ENCODE measurements at regions not wholly inside any gene's neighbourhood (a gene's known extent, or its start where the extent isn't known, plus 50 kb on each side); places are given as distances from the start of the nearest gene placed in this dataset.

- no peak for TF ChIP-seq CTCF (conservative IDR thresholded peaks at IDR 0.05; ENCODE audit: low read length)
- TF ChIP-seq EZH2phosphoT487 (IDR thresholded peaks at IDR 0.05; ENCODE audit: borderline replicate concordance, low read depth, low read length): no peak
Observed at GRCh38 chr1:218139761-218140160, 145.3 kb upstream of the RRP15 start.
